Keratinocyte (primary cell): ENCODE measurements at regions not wholly inside any gene's neighbourhood (a gene's known extent, or its start where the extent isn't known, plus 50 kb on each side); places are given as distances from the start of the nearest gene placed in this dataset.

Experiments
- DNase-seq: peaks from one replicate; pipeline ENCODE4 v3.0.0-alpha.2; 2011; ENCODE audit warnings: low read depth, missing footprints, low spot score
- FAIRE-seq: peaks from 2 replicates; lab custom pipeline; 2011; peaks lifted over from hg19 to GRCh38; lab: Jason Lieb, UNC
- H2AFZ ChIP-seq: 2 replicates; pipeline ENCODE4 v1.6.0; 2012; ENCODE audit warnings: low read length, control low read depth, inconsistent platforms; ENCODE audit not compliant: control insufficient read depth
- H3K27ac ChIP-seq: 2 replicates; pipeline ENCODE4 v1.5.1; 2011; ENCODE audit warnings: low read length; ENCODE audit not compliant: control insufficient read depth, insufficient read depth
- H3K27me3 ChIP-seq: 3 replicates; pipeline ENCODE4 v1.6.0; 2011; ENCODE audit warnings: low read length; ENCODE audit not compliant: control insufficient read depth, insufficient read depth; ENCODE audit errors: extremely low read depth
- H3K36me3 ChIP-seq, 2 experiments: 2 replicates in 1 of 2; 3 replicates in 1 of 2; pipeline ENCODE4 v1.5.1; 2011; ENCODE audit warnings: low read length in 2 of 2, mild to moderate bottlenecking in 1 of 2; ENCODE audit not compliant: control insufficient read depth in 2 of 2, insufficient read depth in 2 of 2; ENCODE audit errors: extremely low read depth in 1 of 2
- H3K4me1 ChIP-seq: 3 replicates; pipeline ENCODE4 v1.5.1; 2011; ENCODE audit warnings: low read length; ENCODE audit not compliant: control insufficient read depth, insufficient read depth; ENCODE audit errors: extremely low read depth
- H3K4me2 ChIP-seq: 3 replicates; pipeline ENCODE4 v1.6.0; 2011; ENCODE audit warnings: low read depth, low read length; ENCODE audit not compliant: control insufficient read depth, insufficient read depth; ENCODE audit errors: extremely low read depth
- H3K4me3 ChIP-seq, 3 experiments: fragments of 200-600 bp in 1 of 3; sonication (generic) in 1 of 3; 2 replicates in 2 of 3; 3 replicates in 1 of 3; pipeline ENCODE4 v1.5.1; 2011 to 2016; ENCODE audit warnings: low read length in 3 of 3, mild to moderate bottlenecking in 3 of 3, control low read depth in 2 of 3, inconsistent platforms in 1 of 3, low read depth in 1 of 3, mixed read lengths in 1 of 3, mixed run types in 1 of 3, moderate library complexity in 1 of 3; ENCODE audit not compliant: control insufficient read depth in 2 of 3, insufficient read depth in 2 of 3; ENCODE audit errors: extremely low read depth in 1 of 3
- H3K79me2 ChIP-seq: 2 replicates; pipeline ENCODE4 v1.6.0; 2012; ENCODE audit warnings: low read length; ENCODE audit not compliant: control insufficient read depth, insufficient read depth
- H3K9ac ChIP-seq: 3 replicates; pipeline ENCODE4 v1.6.0; 2011; ENCODE audit warnings: low read length; ENCODE audit not compliant: control insufficient read depth, insufficient read depth; ENCODE audit errors: extremely low read depth
- H3K9me1 ChIP-seq: 3 replicates; pipeline ENCODE4 v1.6.0; 2011; ENCODE audit warnings: low read length; ENCODE audit not compliant: control insufficient read depth, insufficient read depth; ENCODE audit errors: extremely low read depth
- H3K9me3 ChIP-seq: 2 replicates; pipeline ENCODE4 v1.5.1; 2012; ENCODE audit warnings: low read depth, low read length; ENCODE audit not compliant: control insufficient read depth
- H4K20me1 ChIP-seq: 3 replicates; pipeline ENCODE4 v1.6.0; 2011; ENCODE audit warnings: low read length; ENCODE audit not compliant: control insufficient read depth, insufficient read depth; ENCODE audit errors: extremely low read depth
- CTCF ChIP-seq, 3 experiments: IDR thresholded peaks in 1 of 3; conservative IDR thresholded peaks in 1 of 3; optimal IDR thresholded peaks in 1 of 3; 2 replicates in 2 of 3; 3 replicates in 1 of 3; pipeline versions ENCODE3 to v1.5.1; 2011; ENCODE audit warnings: low read length in 3 of 3, mild to moderate bottlenecking in 3 of 3, moderate library complexity in 2 of 3, control low read depth in 1 of 3, inconsistent platforms in 1 of 3; ENCODE audit not compliant: insufficient read depth in 2 of 3; ENCODE audit errors: extremely low read depth in 1 of 3
- EZH2 ChIP-seq: IDR thresholded peaks from one replicate; pipeline ENCODE4 v1.6.1; 2012; ENCODE audit warnings: inconsistent platforms, mild to moderate bottlenecking, low read length, moderate library complexity
- dilution Hi-C: fragments of 300-500 bp; cut with MboI; formaldehyde crosslinking; loops from one replicate; pipeline ENCODE4 v1.7.0; 2020; ENCODE audit warnings: low sequenced_read_pairs; ENCODE audit not compliant: extremely low pct_ligation_motif_present

GRCh38 chr18:38957736-38958135 lies 1392.1 kb upstream of the CELF4 start:
- H3K27ac ChIP-seq: no peak overlapping the region
- H3K36me3 ChIP-seq: no peaks in the 10 kb centered on the region
- H3K79me2 ChIP-seq: no peaks in the 10 kb centered on the region
- no peak overlapping the region for H2AFZ ChIP-seq
- DNase-seq (no peak), FAIRE-seq (no peak)
- H3K4me2 ChIP-seq: no peak overlapping the region
- dilution Hi-C loops: no loop called here
- H3K9me3 ChIP-seq: no peaks in the 10 kb centered on the region
- no peaks in the 10 kb centered on the region for H3K9me1 ChIP-seq
- no peaks in the 10 kb centered on the region for H3K4me1 ChIP-seq
- TF ChIP-seq CTCF (optimal IDR thresholded peaks at IDR 0.05 in 1 of 3, IDR thresholded peaks at IDR 0.05 in 1 of 3, conservative IDR thresholded peaks at IDR 0.05 in 1 of 3; ENCODE audit: extremely low read depth in 1 of 3, insufficient read depth in 2 of 3, low read length in 3 of 3) (no peak), EZH2 (no peak)
- no peaks in the 10 kb centered on the region for H3K27me3 ChIP-seq
- no peak overlapping the region for H3K4me3 ChIP-seq
- H3K9ac ChIP-seq: no peak overlapping the region
- no peaks in the 10 kb centered on the region for H4K20me1 ChIP-seq

GRCh38 chr18:38956068-38956467 lies 1390.5 kb upstream of the CELF4 start:
- dilution Hi-C loops: no loop called here

More at GRCh38 chr18:38956068-38956467, 1390.5 kb upstream of the CELF4 start:
- Histone ChIP-seq H3K4me1 (no peaks in the 10 kb centered on the region), H3K4me2 (no peak overlapping the region), H3K4me3 (no peak overlapping the region), H3K9ac (no peak overlapping the region), H3K79me2 (no peaks in the 10 kb centered on the region), H4K20me1 (no peaks in the 10 kb centered on the region), H3K36me3 (no peaks in the 10 kb centered on the region), H3K9me3 (no peaks in the 10 kb centered on the region), H3K27ac (no peak overlapping the region), H2AFZ (no peak overlapping the region), H3K9me1 (no peaks in the 10 kb centered on the region), H3K27me3 (no peaks in the 10 kb centered on the region)
- no peak for DNase-seq
- FAIRE-seq: no peak
- no peak for TF ChIP-seq CTCF (optimal IDR thresholded peaks at IDR 0.05 in 1 of 3, IDR thresholded peaks at IDR 0.05 in 1 of 3, conservative IDR thresholded peaks at IDR 0.05 in 1 of 3; ENCODE audit: extremely low read depth in 1 of 3, insufficient read depth in 2 of 3, low read length in 3 of 3)
- TF ChIP-seq EZH2: no peak
